Left lobe of liver (tissue), 2 donors: ENCODE measurements at regions not wholly inside any gene's neighbourhood (a gene's known extent, or its start where the extent isn't known, plus 50 kb on each side); places are given as distances from the start of the nearest gene placed in this dataset.

Experiments
- ATAC-seq: fragments of 200-7000 bp; cut with Tn5 transposase; one replicate; pipeline ENCODE4 v1.9.1; 2020; ENCODE audit warnings: mild to moderate bottlenecking, moderate library complexity
- DNase-seq: peaks from one replicate; pipeline ENCODE4 v3.0.0-alpha.2; 2020; ENCODE audit warnings: low spot score
- donor health status: DM: no; HTN: no; CAD: no; lungs with moderate emphysema.
- donor health status: DM: no; HTN: yes; CAD: no.

DNA sequence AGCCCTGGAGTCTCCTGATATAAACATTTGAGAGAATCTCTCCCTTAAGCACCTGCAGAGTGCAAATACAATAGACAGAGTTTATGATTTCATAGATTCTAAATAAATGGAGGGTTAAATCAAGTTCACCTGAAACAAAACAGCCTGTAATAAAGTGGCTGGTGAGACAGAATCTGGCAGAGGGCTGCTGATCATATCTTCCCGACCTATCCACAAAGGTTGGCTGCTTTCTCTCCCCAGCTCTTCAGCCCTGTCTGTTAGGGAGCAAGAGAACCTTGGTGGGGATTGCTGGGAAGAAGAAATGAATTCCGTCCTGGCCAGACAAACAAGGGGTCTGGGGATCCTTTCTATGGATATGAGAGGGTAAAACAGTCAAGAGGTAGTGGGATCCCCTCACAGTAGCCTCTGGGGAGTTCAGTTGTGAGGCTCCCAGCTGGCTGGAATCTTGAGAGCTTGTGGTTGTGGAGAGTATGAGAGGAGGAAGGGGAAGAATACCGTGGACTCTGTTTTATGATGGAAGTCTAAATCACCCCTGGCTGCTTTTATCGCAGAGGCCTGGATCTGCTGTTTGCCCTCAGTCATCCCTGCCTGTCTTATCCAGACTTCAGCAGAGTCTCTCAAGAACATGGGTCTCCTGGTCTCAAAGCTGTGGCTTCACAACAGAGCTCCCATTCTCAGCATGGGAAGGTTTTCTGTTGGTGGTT, 451.3 kb downstream of the NTRK3 start:
- DNase-seq (no peak), ATAC-seq (no peak)

DNA sequence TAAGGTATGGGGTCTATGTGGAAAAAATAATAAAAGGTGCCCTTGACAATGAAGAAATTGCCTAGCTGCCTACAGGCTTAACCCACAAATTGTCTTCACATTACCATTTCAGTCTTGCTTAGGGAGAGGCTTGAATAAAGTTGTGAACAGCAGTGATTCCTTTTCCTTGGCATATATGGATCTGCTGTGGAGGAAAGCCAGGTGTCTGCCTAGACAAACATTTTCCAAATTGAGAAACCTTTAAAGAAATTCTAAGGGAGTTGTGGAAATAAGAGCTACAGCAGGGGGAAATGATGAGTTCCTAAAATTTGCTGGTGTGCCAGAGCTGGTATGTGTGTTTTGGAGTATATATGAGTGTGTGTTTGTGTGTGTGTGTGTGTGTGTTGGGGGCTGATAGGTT, 452.1 kb downstream of the NTRK3 start:
- no peak for DNase-seq
- ATAC-seq, result no peak

GRCh38 chr15:87799838-87800237, 456.7 kb downstream of the NTRK3 start:
- no peak for DNase-seq
- ATAC-seq, result no peak

DNA sequence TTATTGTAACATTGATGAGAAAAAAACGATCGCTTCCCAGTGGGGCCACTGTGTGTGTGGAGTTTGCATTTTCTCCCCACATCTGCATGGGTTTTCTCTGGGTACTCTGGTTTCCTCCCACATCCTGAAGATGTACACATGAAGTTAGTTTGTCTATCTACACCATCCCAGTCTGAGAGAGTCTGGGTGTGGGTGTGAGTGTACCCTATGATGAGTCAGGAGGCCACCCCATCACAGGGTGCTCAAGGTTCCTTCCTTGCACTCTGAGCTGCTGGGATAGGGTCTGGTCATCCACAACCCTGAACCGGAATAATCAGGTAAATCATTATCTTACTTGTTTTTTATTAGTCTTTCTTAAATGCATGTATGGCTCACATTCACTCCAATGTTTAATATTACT, 457.1 kb downstream of the NTRK3 start:
- DNase-seq (no peak), ATAC-seq (no peak)

DNA sequence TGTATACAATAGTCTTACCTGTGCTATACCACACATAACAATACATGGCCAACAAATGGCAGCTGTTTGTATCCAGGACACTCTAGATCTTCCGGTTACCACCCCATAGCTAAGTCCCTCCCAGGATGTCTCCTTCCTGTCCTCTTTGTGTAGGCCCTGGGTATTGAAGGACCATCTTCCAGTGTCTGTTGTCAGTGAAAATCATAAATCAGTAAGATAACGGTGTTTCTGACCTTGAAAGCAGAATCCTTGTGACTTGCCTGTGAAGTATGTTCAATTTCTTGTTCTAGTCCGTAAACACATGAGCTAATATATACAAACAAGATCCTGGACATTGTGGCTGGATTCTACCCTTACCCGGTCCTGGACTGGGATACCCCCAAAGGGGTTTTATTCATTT, 462.8 kb downstream of the NTRK3 start:
- no peak for ATAC-seq
- no peak for DNase-seq

DNA sequence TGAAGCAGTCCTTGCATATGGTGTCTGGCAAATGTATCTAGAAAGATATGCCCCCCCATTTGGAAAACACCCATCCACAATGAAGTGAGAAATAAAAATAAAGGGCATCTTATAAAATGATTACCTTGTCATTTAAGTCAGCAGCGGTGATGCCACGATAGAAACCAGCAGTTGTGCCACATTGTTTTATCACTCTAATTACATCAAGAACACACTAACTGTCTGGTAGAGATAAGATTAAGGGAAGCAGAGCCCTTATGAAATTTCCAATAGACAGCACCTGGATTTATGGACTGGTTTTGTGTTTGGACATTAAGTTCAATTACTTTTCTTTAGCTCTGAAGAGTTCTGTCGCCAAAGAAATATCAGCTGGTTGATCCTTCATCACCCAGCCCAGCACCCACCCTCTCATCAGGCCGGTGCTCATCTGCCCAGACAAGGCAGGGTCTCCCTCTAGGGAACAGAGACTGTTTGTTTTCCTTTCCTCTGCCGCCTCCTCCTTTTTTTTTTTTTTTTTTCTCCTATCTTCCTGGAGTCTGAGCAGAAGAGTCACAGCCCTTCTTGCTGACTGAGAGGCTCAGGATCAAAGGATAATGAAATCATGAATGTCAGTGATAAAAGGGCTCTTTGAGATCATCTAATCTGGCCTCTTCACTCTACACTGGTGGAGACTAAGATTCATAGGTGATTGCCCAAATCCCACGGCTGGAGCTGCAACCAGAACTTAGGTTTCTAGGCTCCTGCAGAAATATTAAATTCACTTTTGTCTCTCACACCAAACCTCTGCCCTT, 464.1 kb downstream of the NTRK3 start:
- ATAC-seq, result no peak
- DNase-seq, result no peak

DNA sequence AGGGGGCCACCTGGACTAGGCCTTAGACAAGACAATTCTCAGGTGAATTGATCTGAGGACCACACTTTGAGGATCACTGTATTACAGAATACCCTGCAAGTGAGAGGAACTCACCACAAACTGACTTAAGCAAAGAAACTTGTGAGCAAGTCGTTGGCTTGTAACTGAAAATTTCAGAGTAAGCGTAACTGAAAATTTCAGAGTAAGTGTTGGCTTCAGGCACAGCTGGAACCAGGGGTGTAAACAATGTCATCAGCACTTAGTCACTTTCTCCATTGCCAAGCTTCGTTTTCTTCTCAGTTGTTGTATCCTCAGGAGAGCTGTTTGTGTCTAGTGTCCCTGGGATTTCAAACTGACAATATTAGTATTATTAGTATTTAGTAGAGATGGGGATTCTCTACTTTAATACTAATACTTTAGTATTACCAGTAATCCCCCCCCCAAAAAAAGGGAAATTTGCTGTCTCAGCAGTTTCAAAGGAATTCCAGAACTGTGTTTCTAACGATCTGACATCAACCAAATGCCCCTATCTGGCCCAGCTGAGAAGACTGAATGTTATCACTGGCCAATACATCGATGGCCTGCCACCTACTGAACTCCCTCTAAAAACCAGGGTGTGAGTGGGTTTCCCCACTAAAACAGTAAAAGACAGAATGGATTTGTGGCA, 474.4 kb downstream of the NTRK3 start:
- no peak for ATAC-seq
- DNase-seq, result no peak

DNA sequence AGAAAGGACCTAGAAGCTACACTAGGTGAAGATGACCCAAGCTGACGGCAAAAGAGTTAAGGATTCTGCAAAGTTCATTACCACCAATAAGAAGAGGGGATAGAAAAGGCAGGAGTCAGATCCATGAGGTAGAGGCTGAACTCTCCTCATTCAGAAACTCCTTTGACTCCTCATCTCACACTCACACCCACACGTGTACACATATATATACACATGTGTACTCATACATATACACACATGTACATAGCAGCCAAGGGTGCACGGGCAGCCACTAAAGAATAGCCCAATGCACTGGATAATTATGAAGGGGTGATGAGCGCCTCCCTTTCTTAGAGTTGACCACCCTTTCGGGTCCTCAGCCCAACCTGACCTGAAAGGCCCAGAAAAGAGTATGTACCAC, 476.8 kb downstream of the NTRK3 start:
- ATAC-seq (no peak), DNase-seq (no peak)

DNA sequence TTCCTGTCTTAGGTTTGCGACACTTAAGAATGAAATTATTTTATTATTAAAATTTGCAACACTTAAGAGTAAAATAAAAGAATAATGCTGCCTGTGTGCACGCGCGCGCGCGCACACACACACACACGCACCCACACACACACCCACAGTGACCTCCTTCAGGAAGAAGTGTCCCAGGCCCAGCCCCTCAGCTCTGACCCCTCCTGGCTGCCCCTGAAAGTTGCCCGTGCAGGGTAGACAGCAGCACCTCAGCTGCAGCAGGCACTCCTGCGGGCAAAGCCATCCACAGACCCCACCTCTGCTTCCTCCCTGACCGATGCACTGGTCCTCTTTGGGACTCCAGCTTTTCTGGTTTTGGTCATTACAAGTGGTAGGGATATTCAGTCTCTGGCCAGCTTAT, 478.2 kb downstream of the NTRK3 start:
- DNase-seq, result no peak
- no peak for ATAC-seq

- no peak for ATAC-seq
- DNase-seq, result no peak
Observed at GRCh38 chr15:87777054-87777561, 479.4 kb downstream of the NTRK3 start.

DNA sequence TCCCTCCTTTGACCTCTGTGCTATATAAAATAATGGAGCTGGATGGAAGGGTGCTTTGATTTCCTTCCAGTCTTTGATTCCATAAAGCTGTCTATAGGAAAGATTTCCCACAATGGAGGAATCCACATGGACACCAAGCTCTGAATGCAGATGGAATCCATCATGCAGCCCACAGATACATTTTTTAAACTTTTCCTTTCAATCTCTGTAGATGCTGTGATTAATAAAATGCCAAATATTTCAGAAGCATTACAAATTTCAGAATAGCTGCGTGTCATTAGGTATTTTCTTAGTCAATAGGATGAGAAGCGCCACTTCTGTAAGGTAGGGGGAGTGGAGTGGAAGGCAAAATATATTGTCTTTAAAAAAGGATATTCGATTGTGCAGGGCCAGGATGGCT, 489.0 kb downstream of the NTRK3 start:
- DNase-seq (no peak), ATAC-seq (no peak)

GRCh38 chr15:87764461-87765240, 491.9 kb downstream of the NTRK3 start:
- ATAC-seq (no peak), DNase-seq (no peak)

DNA sequence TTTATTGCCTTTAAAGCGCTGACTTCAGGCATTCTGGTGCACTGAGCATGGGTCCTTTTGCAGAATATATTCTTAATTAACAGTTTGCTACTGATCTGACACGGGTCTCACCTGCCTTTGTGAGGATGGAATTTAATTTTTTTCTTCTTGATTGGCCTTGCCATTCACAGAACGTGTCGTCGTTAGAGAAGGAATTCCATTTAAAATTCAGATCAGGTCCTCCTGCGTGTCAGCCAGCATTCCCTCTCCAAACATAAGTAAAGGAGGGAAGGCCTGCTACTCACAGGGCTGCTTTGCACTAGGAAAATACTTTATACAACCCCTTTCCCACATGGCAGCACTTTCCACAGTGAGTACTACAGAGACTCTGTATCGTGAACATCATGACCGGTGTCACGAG, 492.7 kb downstream of the NTRK3 start:
- ATAC-seq (no peak), DNase-seq (no peak)

DNA sequence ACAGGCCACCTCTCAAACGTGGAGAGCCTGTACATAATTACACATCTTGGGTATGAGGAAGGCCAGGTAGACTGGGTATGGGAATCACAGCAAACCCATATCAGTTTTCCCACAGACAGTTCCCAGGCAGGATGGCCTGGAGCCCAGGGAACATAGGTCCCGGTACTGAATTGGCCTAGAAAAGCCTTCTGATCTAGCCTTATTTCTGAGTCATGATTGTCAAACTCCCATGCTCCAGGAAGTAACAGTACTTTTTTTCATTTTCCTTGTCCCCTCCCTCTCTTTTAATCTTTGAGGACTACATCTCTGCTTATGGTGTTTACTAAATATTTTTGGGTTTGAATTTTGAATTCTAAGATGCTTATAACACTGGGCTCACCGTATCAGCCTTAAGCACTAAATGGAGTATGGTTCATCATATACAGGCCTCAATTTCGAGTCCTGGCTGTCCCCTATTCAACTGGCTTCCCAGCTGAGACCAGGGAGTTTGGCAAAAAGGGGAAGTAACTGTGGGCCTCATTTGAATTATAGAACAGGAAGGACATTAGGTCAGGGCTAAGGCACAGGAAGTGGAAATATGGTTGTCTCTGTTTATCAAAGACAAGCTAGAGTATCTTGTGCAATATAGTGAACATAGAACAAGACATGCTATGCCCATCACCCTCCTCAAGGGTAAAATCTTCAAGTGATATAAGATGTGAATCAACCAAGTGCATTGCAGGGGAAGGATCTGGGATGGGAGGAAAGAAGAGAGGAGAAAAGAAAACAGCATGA, 494.6 kb downstream of the NTRK3 start:
- ATAC-seq (peak; percentile 46), DNase-seq (no peak)

- ATAC-seq (no peak), DNase-seq (no peak)
Observed at GRCh38 chr15:87760547-87761314, 495.8 kb downstream of the NTRK3 start.

- DNase-seq (no peak), ATAC-seq (no peak)
Observed at GRCh38 chr15:87758794-87759418, 497.6 kb downstream of the NTRK3 start.

- DNase-seq (no peak), ATAC-seq (no peak)
Observed at GRCh38 chr15:87757084-87757483, 499.5 kb downstream of the NTRK3 start.

- DNase-seq (no peak), ATAC-seq (no peak)
Observed at GRCh38 chr15:87756072-87756471, 500.5 kb downstream of the NTRK3 start.

DNA sequence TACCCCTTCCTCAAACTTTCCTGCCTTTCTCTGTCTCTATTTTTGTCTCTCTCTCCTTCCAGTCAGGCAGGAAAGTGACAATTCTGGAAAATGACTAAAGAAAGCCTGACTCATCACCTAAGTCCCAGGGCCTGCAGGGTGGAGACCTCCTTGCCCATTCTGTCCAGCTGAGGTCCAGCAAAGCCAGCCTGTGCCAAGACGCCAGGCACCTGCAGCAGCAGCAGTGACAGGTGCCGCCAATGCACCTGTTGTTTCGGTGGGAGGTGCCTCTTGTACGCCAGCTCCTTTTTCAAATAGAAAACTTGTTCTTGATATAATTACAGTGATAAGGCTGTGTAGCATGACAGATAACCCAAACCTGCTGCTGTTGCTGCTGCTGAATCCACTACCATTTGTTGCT, 501.3 kb downstream of the NTRK3 start:
- DNase-seq (no peak), ATAC-seq (no peak)
